ENCODE measurements at regions not wholly inside any gene's neighbourhood (a gene's known extent, or its start where the extent isn't known, plus 50 kb on each side); places are given as distances from the start of the nearest gene placed in this dataset.

DNA sequence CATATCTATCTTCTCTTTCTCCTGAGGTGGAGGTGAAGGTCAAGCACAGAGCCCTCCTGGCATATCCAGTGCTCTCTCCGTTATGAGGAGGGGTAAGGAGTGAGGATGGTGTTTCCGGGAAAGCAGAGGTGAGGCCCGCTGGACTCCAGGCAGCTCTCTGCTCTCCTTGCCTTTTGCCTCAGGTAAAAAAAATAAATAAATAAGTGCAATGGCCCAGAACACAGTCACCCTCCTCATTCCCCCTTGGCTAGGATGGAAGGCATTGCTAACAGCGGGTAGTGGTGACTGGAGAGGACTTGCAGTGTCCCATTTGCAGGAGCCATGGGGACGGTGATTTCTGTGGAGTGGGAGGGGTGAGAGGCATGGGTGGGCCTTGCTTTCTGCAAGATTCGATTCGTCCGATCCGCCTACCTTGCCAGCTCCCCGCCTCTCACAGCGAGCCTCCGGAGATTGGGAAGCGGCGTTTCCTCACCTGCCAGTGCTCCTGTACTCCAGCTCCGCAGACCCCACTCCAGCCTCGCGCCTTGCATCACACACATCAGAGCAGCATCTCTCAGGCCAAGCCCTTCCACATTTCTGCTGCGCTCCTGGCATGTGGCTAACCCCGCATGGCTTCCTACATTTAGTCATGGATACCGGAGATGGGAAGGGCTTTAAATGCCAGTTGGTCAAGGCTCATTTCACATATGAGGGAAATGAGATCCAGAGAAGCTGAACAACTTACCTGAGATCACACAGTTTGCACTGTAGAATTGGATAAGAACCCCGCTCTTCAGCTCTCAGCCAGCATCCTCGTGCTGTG is 155.2 kb downstream of the VAPA start:
- no peaks in the 10 kb centered on the region for H3K36me3 Mint-ChIP-seq
- DNase-seq (ENCODE audit: low spot score in 2 of 2, unreplicated experiment in 2 of 2) = no peak

GRCh38 chr18:10070561-10071000 is 156.8 kb downstream of the VAPA start:
- Mint-ChIP-seq H3K27ac (no peak overlapping the region), H3K4me1 (peaks cover 31% of the 10 kb centered on the region), H3K27me3 (ENCODE audit: low read depth) (no peaks in the 10 kb centered on the region), H3K9me3 (peaks cover 2% of the 10 kb centered on the region), H3K4me3 (no peak overlapping the region), H3K36me3 (no peaks in the 10 kb centered on the region)
- no peak for DNase-seq (ENCODE audit: low spot score in 2 of 2, unreplicated experiment in 2 of 2)
- TF ChIP-seq, protein P1, sequence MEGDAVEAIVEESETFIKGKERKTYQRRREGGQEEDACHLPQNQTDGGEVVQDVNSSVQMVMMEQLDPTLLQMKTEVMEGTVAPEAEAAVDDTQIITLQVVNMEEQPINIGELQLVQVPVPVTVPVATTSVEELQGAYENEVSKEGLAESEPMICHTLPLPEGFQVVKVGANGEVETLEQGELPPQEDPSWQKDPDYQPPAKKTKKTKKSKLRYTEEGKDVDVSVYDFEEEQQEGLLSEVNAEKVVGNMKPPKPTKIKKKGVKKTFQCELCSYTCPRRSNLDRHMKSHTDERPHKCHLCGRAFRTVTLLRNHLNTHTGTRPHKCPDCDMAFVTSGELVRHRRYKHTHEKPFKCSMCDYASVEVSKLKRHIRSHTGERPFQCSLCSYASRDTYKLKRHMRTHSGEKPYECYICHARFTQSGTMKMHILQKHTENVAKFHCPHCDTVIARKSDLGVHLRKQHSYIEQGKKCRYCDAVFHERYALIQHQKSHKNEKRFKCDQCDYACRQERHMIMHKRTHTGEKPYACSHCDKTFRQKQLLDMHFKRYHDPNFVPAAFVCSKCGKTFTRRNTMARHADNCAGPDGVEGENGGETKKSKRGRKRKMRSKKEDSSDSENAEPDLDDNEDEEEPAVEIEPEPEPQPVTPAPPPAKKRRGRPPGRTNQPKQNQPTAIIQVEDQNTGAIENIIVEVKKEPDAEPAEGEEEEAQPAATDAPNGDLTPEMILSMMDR (IDR thresholded peaks at IDR 0.05; ENCODE audit: unreplicated experiment) = no peak

More for the DNA sequence above, 155.2 kb downstream of the VAPA start:
- Mint-ChIP-seq H3K27me3 (ENCODE audit: low read depth) (no peaks in the 10 kb centered on the region), H3K4me3 (no peak overlapping the region), H3K27ac (no peak overlapping the region), H3K4me1 (peaks cover 26% of the 10 kb centered on the region), H3K9me3 (peaks cover 4% of the 10 kb centered on the region)
- TF ChIP-seq, protein P1 (IDR thresholded peaks at IDR 0.05; ENCODE audit: unreplicated experiment) = no peak

DNA sequence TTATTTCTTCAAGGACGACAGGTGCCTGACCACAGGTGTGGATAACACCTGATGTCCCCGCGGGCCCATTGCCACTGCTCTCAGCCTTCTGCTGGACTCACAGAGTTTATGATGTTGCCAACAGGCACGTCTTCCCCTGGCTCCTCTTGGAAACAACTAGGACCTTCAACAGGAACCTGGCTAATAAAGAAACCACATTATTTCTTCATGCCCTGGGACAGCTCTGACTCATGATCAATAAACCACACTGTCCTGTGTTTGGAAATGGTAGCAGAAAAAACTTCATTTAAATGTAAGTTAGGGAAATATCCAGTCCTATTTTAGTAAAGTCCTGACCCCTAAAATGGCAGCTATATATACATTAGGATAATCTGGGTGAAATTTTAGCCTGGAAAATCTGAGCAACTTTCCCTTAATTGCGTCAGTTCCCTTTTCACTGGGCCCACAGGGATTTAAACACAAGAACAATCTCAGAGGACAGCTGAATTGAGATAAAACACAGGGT is 158.9 kb downstream of the VAPA start:
- no peak overlapping the region for H3K27ac Mint-ChIP-seq
- H3K9me3 Mint-ChIP-seq = no peaks in the 10 kb centered on the region
- no peaks in the 10 kb centered on the region for H3K36me3 Mint-ChIP-seq
- TF ChIP-seq, protein P1 (IDR thresholded peaks at IDR 0.05; ENCODE audit: unreplicated experiment) = no peak
- H3K27me3 Mint-ChIP-seq (ENCODE audit: low read depth) = no peaks in the 10 kb centered on the region
- no peak for DNase-seq (ENCODE audit: low spot score in 2 of 2, unreplicated experiment in 2 of 2)
- peaks cover 35% of the 10 kb centered on the region for H3K4me1 Mint-ChIP-seq
- no peak overlapping the region for H3K4me3 Mint-ChIP-seq

DNA sequence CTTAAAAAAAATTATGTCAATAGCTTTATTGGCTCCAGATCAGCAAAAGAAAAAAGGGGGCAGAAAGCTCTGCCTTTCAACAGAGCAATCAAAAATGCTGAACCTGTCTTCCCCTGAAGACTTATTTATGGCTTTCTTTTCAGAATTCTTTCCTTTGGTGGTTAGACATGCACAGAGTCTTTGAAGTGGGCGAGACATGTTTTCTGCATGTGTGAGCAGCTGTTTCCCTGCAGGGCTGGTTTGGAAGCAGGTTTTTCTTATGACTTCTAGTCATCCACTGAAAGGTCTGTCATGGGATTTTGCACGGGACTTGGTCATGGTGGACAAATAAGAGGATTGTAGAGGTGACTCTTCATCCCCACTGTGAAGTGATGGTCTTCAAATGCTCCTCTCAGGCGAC is 160.3 kb downstream of the VAPA start:
- Mint-ChIP-seq H3K27me3 (ENCODE audit: low read depth) (no peaks in the 10 kb centered on the region), H3K4me3 (no peak overlapping the region), H3K4me1 (peaks cover 32% of the 10 kb centered on the region), H3K27ac (no peak overlapping the region), H3K9me3 (no peaks in the 10 kb centered on the region), H3K36me3 (no peaks in the 10 kb centered on the region)
- TF ChIP-seq, protein P1 (IDR thresholded peaks at IDR 0.05; ENCODE audit: unreplicated experiment) = no peak
- no peak for DNase-seq (ENCODE audit: low spot score in 2 of 2, unreplicated experiment in 2 of 2)

DNA sequence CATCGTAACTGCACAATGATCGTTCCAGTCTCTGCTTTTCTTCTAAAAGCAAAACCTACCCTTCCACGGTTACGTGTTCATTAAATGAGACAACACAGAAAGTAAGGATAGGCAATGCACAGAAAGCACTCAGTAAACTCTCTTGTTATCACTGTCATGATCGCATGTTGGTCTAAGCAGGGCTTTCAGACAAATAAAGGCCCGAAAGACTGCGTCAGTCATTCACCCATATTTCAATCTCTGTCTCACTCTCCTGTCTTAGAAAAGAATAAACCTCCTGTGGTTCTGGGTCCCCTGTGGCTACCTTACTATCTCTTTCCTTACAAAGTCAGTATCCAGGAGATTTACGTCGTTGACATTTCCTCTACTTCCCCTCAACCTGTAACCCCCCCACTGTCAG is 160.9 kb downstream of the VAPA start:
- H3K27me3 Mint-ChIP-seq (ENCODE audit: low read depth) = no peaks in the 10 kb centered on the region
- DNase-seq (ENCODE audit: low spot score in 2 of 2, unreplicated experiment in 2 of 2) = no peak
- H3K4me3 Mint-ChIP-seq = no peak overlapping the region
- TF ChIP-seq, protein P1 (IDR thresholded peaks at IDR 0.05; ENCODE audit: unreplicated experiment) = no peak
- H3K9me3 Mint-ChIP-seq = no peaks in the 10 kb centered on the region
- H3K4me1 Mint-ChIP-seq = peaks cover 32% of the 10 kb centered on the region
- H3K27ac Mint-ChIP-seq = no peak overlapping the region
- no peaks in the 10 kb centered on the region for H3K36me3 Mint-ChIP-seq
